ENCODE measurements at regions not wholly inside any gene's neighbourhood (a gene's known extent, or its start where the extent isn't known, plus 50 kb on each side); places are given as distances from the start of the nearest gene placed in this dataset.
"Not testable (repeated sequence)": the region's sequence is repeated elsewhere in the genome, so short reads cannot be mapped to it uniquely, and the experiment has no call there.

DNA sequence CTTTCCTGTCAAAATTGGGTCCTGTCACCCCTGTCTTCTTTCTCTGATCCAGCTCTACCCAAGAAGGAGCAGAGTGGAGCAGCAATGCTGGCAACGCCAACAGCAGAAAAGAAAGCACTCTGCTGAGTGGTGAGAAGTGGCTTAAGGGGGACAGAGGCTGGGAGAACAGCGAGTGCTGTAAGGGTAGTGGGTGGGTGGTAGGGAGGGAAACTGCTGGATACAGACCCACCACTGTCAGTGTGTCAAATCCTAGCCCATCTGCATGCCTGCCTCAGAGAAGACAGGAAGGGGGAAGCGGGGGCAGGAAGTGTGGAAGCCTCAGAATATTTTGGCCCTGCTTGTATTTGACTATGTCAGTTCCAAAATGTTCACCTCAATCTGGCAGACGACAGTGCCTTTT, 170.4 kb upstream of the MAST4 start:
- no peak for DNase-seq

DNA sequence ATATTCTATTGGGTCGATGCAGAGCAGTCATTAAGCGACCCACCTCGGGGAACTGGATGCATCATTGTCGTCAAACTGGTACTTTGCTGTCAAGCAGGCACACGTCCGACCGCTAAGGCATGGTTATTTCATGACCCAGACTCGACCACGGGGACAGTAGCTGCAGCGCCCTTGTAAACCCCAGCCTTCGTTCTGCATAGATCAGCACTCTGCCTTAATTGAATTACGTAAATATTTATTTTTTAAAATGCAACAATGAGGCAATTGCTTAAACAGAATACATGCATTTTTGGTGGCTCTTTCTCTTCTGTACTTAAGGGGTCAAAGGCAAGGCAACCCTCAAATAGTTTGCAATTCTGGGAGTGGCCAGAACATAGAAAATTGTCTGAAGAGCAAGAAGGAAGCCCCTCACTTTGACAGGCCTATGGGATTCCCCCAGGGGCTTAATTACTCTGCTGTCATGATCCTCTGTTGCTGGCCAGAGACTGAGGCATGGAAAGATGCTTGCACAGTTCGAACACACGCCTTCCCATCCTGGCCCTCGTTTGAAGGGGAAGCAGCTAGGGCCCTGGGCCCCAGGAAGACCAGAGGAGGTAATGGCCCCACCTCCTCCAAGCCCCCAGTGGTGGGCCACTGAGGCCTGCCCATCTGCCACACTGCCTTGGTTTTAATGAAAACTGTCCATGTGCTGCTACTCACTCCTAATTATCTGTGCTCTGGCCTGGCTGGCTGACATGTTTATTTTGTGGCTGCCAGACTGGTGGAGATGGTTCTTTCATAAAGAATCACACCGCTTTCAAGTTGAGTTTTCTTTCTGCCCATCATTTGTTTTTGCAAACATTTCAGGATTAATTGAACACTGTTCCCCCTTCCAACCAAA, 169.7 kb upstream of the MAST4 start:
- DNase-seq: no peak

DNA sequence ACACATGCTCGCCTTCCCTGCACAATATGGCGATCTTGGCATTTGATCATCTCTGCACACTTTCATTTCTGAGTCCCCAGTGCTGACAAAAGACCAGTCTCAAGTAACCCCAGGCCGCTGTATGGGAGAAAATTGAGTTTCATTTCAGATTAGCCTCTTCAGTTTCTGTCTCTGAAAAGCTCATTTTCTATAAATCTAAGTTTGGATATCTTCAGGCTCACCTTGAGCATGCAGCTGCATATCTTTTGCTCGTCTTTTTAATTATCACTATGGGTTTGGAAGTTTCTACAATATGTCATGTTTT, 169.1 kb upstream of the MAST4 start:
- no peak for DNase-seq

DNA sequence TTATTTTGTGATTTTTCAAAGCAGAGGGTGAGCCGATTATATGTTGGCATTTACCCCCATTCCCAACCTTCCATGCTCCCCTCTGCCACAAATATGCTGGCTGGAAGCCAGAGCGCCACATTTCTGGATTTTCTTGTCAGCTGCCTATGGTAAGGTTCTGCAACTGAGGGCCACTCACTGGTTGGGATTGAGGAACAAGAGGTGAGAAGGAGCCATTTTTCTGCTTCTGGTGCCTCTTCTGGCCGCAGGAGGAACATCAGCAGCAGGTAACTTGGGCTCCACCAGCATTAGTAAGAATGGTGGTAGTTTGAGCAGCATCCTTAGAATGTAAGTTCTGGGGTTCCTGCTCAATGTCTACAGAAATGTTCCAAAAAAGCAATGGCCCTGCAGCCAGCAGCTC, 159.5 kb upstream of the MAST4 start:
- DNase-seq: no peak

- no peak for DNase-seq
Measured at GRCh38 chr5:66438087-66438486, 158.1 kb upstream of the MAST4 start.

DNA sequence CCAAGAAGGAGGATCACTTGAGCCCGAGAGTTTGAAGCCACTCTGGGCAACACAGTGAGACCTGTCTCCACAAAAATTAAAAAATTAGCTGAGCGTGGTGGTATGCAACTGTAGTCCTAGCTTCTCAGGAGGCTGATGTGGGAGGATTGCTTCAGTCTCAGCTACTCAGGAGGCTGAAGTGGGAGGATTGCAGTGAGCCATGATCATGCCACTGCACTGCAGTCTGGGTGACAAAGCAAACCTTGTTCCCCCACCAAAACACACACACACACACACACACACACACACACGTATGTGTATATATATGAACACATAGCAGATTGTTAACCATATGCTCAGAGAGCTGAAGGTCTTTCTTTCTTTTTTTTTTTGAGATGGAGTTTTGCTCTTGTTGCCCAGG, 157.5 kb upstream of the MAST4 start:
- DNase-seq: no peak

DNA sequence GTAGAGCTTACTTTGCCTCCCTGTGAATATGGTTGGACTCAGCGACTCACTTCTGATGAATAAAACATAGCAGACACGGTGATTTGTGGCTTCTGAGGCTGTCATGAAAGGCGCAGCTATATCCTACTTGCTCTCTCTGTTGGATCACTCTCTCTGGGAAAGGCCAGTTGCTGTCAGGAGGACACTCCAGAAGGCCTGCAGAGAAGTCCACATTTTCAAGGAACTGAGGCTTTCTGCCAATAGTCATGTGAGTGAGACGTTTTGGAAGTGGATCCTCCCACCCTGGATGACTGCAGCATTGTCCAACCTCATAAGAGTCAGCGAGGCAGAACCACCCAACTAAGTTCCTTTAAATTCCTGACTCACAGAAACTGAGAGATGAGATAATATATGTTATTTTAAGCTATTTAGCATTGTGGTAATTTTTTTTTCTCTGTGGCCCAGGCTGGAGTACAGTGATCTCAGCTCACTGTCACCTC, 156.0 kb upstream of the MAST4 start:
- DNase-seq: no peak

DNA sequence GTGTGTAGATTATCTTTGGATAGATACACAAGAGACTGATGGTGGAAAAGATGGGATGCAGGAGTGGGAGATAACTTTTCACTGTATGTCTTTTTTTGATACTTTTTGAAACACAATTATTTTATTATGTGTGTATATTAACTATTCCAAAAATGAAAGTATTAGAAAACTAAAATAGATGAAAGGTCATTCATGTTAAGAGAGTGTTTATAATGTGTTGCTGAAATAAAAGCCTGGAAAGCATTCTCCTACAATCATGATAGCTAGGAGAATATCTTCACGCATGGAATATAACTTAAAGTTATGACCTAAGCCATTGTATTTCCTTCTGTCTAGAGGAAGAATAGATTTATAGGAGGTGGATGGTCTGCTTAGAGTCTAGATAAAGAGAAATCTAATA, 154.8 kb upstream of the MAST4 start:
- no peak for DNase-seq

GRCh38 chr5:66442951-66443445, 153.2 kb upstream of the MAST4 start:
- DNase-seq: no peak

GRCh38 chr5:66443462-66444130, 152.6 kb upstream of the MAST4 start:
- DNase-seq: no peak

DNA sequence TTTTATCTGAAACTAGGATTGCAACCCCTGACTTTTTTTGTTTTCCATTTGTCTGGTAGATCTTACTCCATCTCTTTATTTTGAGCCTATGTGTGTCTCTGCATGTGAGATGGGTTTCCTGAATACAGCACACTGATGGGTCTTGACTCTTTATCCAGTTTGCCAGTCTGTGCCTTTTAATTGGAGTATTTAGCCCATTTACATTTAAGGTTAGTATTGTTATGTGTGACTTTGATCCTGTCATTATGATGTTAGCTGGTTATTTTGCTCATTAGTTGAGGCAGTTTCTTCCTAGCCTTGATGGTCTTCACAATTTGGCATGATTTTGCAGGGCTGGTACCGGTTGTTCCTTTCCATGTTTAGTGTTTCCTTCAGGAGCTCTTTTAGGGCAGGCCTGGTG, 148.1 kb upstream of the MAST4 start:
- DNase-seq: not testable (repeated sequence)

- no peak for DNase-seq
Measured at GRCh38 chr5:66450237-66450636, 146.0 kb upstream of the MAST4 start.

GRCh38 chr5:66450988-66451387, 145.2 kb upstream of the MAST4 start:
- no peak for DNase-seq

DNA sequence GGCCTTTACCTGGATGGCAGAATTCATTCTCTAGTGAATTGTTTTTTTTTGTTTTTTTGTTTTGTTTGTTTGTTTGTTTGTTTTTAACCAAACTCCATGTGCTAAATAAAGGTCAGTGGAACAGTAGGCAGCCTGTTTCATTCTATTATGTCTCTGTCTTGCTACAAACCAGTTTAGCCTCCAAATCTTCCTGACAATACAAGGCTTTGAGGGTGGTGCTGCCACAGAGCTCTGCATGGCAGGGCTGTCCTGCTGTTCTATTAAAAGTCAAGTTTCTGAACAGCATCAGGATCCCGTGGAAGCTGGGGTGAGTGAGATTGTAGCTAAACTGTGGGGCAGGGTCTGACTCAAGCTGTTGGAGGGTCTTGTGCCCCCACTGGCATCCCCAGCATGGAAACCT, 144.1 kb upstream of the MAST4 start:
- DNase-seq: no peak

GRCh38 chr5:66454186-66455078, 141.8 kb upstream of the MAST4 start:
- no peak for DNase-seq

- DNase-seq: no peak
Measured at GRCh38 chr5:66459728-66460127, 136.5 kb upstream of the MAST4 start.

- no peak for DNase-seq
Measured at GRCh38 chr5:66467564-66467963, 128.6 kb upstream of the MAST4 start.

DNA sequence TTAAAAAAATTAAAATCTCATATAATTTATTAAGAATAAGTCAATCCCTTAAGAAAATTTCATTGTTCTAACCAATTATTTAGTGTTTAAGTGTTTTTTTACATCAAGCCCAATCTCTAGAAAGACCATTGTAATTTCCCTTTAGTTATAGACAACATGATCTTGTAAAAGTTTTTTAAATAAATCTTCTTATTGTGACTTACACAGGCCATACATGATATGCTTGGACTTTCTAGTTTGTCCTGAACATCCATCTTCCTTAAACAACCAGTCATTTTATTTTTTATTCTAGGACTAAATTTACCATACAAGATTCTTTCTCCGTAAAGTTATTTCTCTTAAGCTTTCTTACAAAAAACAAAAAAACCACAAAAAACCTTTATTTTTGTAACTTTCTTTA, 126.5 kb upstream of the MAST4 start:
- no peak for DNase-seq

GRCh38 chr5:66472010-66472409, 124.2 kb upstream of the MAST4 start:
- DNase-seq: no peak

GRCh38 chr5:66475731-66476130, 120.5 kb upstream of the MAST4 start:
- no peak for DNase-seq

- DNase-seq: no peak
Measured at GRCh38 chr5:66477596-66477995, 118.6 kb upstream of the MAST4 start.

- no peak for DNase-seq
Measured at GRCh38 chr5:66494437-66494836, 101.8 kb upstream of the MAST4 start.

DNA sequence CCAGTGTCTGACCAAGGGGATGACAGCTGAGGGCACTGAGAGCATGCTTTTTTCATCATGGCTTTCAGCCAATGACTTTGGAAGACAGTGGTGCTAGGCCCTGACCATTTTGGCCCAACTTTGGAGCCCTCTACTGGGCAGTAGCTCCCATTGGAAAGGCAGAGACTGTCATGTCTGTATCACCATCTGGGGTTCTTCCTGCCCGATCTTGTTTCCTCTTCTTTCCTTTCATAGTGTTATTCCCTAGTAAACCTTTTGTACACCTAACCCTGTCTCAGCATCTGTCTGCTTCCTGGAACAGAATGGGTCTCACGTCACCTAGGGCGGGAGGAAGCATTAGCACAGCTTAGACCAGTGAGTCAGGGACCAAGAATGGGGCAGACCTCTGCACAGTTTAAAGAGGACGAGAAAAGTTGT, 97.4 kb upstream of the MAST4 start:
- DNase-seq: no peak
